H1 (cell line): ENCODE measurements at regions not wholly inside any gene's neighbourhood (a gene's known extent, or its start where the extent isn't known, plus 50 kb on each side); places are given as distances from the start of the nearest gene placed in this dataset.

Experiments used
- EZH2 ChIP-seq: fragments of 200-600 bp; sonication (generic); IDR thresholded peaks from 2 replicates; pipeline ENCODE4 v1.7.1; 2012; ENCODE audit warnings: low read depth, mild to moderate bottlenecking, moderate library complexity, low read length, inconsistent platforms; ENCODE audit not compliant: severe bottlenecking
- GTF2F1 ChIP-seq: IDR thresholded peaks from 2 replicates; pipeline ENCODE4 v1.6.1; 2012; ENCODE audit warnings: low read depth, low read length, improper control_type of control experiment, borderline replicate concordance
- KDM4A ChIP-seq: IDR thresholded peaks from one replicate; pipeline ENCODE4 v1.7.1; 2012; ENCODE audit warnings: low read depth, mild to moderate bottlenecking, moderate library complexity, low read length, inconsistent platforms; ENCODE audit not compliant: severe bottlenecking
- RNF2 ChIP-seq: fragments of 200-900, 300-1000 bp; sonication (generic); IDR thresholded peaks from 2 replicates; pipeline ENCODE4 v1.7.1; 2016; ENCODE audit warnings: borderline replicate concordance, low read depth, mild to moderate bottlenecking, antibody characterized with exemption, low read length; ENCODE audit not compliant: poor library complexity, severe bottlenecking; ENCODE audit errors: missing control alignments
- SP1 ChIP-seq: IDR thresholded peaks from 2 replicates; pipeline ENCODE4 v1.6.1; 2011; ENCODE audit warnings: low read depth, low read length
- TAF7 ChIP-seq: optimal IDR thresholded peaks from 2 replicates; pipeline ENCODE3; 2011; ENCODE audit warnings: low read depth, mild to moderate bottlenecking, inconsistent platforms, low read length, moderate library complexity, borderline replicate concordance

- TF ChIP-seq SP1, result no peak
- TF ChIP-seq EZH2, result no peak
- TF ChIP-seq TAF7, result no peak
- TF ChIP-seq GTF2F1, result no peak
- TF ChIP-seq RNF2, result no peak
- no peak for TF ChIP-seq KDM4A
These were observed 74.2 kb upstream of the PLXNA4 start (continued) for GRCh38 chr7:132650498-132650897.
